H1 (cell line): ENCODE measurements at regions not wholly inside any gene's neighbourhood (a gene's known extent, or its start where the extent isn't known, plus 50 kb on each side); places are given as distances from the start of the nearest gene placed in this dataset.

Experiments
- CTCF ChIA-PET: fragments of 300-600 bp; sonication (Branson Sonifier 250); formaldehyde crosslinking; loops from one replicate; lab custom pipeline; 2021; ENCODE audit not compliant: partially characterized antibody; lab: Charles Lee
- POLR2A ChIA-PET: fragments of 300-600 bp; sonication (Branson Sonifier 250); formaldehyde crosslinking; loops from one replicate; lab custom pipeline; 2021; ENCODE audit warnings: inconsistent platforms; ENCODE audit not compliant: partially characterized antibody; lab: Charles Lee
- DNase-seq, 2 experiments: peaks; one replicate each; pipeline versions ENCODE4 v3.0.0 to v3.0.0-alpha.2; 2010 to 2022; ENCODE audit warnings: low spot score in 2 of 2, low read depth in 1 of 2, mixed read lengths in 1 of 2
- FAIRE-seq: peaks from 2 replicates; lab custom pipeline; 2011; peaks lifted over from hg19 to GRCh38; lab: Jason Lieb, UNC
- H2AFZ ChIP-seq: 2 replicates; pipeline ENCODE4 v1.8.1; 2012; ENCODE audit warnings: low read length, inconsistent platforms
- H2AK5ac ChIP-seq: 2 replicates; pipeline ENCODE4 v1.6.1; 2013; ENCODE audit warnings: low read depth, low read length
- H2BK120ac ChIP-seq: replicated peaks from 2 replicates; pipeline ENCODE3; 2013; ENCODE audit warnings: low read depth, low read length, inconsistent platforms
- H2BK12ac ChIP-seq: 2 replicates; pipeline ENCODE4 v1.6.1; 2013; ENCODE audit warnings: low read depth, low read length
- H2BK15ac ChIP-seq: 2 replicates; pipeline ENCODE4 v1.6.1; 2013; ENCODE audit warnings: low read length
- H2BK20ac ChIP-seq: 2 replicates; pipeline ENCODE4 v1.6.1; 2013; ENCODE audit warnings: low read length
- H2BK5ac ChIP-seq: 2 replicates; pipeline ENCODE4 v1.6.1; 2013; ENCODE audit warnings: low read depth, low read length
- H3K14ac ChIP-seq: 2 replicates; pipeline ENCODE4 v1.6.1; 2013; ENCODE audit warnings: inconsistent platforms; ENCODE audit not compliant: insufficient read length
- H3K18ac ChIP-seq: 2 replicates; pipeline ENCODE4 v1.6.1; 2013; ENCODE audit warnings: low read length; ENCODE audit errors: extremely low read depth
- H3K23ac ChIP-seq: 2 replicates; pipeline ENCODE4 v1.6.1; 2013; ENCODE audit warnings: inconsistent platforms; ENCODE audit not compliant: insufficient read length
- H3K23me2 ChIP-seq: 2 replicates; pipeline ENCODE4 v1.6.1; 2013; ENCODE audit warnings: low read depth, low read length
- H3K27ac ChIP-seq: 2 replicates; pipeline ENCODE4 v1.6.1; 2011; ENCODE audit warnings: low read depth, low read length, inconsistent platforms
- H3K27me3 ChIP-seq, 4 experiments: replicated peaks in 1 of 4; 1 replicate in 1 of 4; 2 replicates in 3 of 4; pipeline versions ENCODE4 v1.6.1 to v1.8.1; 2011 to 2013; ENCODE audit warnings: low read length in 3 of 4, mild to moderate bottlenecking in 3 of 4, inconsistent platforms in 2 of 4, mixed read lengths in 2 of 4, moderate library complexity in 1 of 4; ENCODE audit not compliant: control insufficient read depth in 3 of 4, insufficient read depth in 3 of 4; ENCODE audit errors: extremely low read depth in 1 of 4
- H3K36me3 ChIP-seq, 4 experiments: 2 replicates each; pipeline versions ENCODE4 v1.6.1 to v1.8.1; 2011 to 2013; ENCODE audit warnings: mild to moderate bottlenecking in 4 of 4, low read length in 3 of 4, moderate library complexity in 2 of 4, control low read depth in 1 of 4, inconsistent platforms in 1 of 4; ENCODE audit not compliant: insufficient read depth in 4 of 4, control insufficient read depth in 2 of 4
- H3K4ac ChIP-seq: replicated peaks from 2 replicates; pipeline ENCODE3; 2013; ENCODE audit warnings: low read length, low read depth, mixed read lengths, inconsistent platforms; ENCODE audit not compliant: insufficient read length
- H3K4me1 ChIP-seq, 4 experiments: replicated peaks in 1 of 4; 1 replicate in 1 of 4; 2 replicates in 3 of 4; pipeline versions ENCODE4 v1.6.1 to v1.8.1; 2011 to 2013; ENCODE audit warnings: low read length in 3 of 4, inconsistent platforms in 2 of 4, mixed read lengths in 1 of 4; ENCODE audit not compliant: insufficient read depth in 4 of 4, control insufficient read depth in 3 of 4
- H3K4me2 ChIP-seq, 2 experiments: 2 replicates each; pipeline versions ENCODE4 v1.6.1 to v1.8.1; 2011 to 2013; ENCODE audit warnings: low read depth in 2 of 2, low read length in 2 of 2, control low read depth in 1 of 2, inconsistent platforms in 1 of 2, mild to moderate bottlenecking in 1 of 2; ENCODE audit not compliant: insufficient read depth in 1 of 2
- H3K4me3 ChIP-seq, 4 experiments: fragments of 200-600, 300-600 bp in 1 of 4; sonication (generic), shearing (Covaris generic), sonication (Bioruptor Twin) in 1 of 4; 2 replicates each; pipeline versions ENCODE4 v1.5.1 to v1.8.1; 2011 to 2016; ENCODE audit warnings: low read length in 4 of 4, low read depth in 3 of 4, control low read depth in 2 of 4, inconsistent platforms in 2 of 4, mild to moderate bottlenecking in 2 of 4, mixed read lengths in 1 of 4, moderate library complexity in 1 of 4; ENCODE audit not compliant: insufficient read depth in 2 of 4; ENCODE audit errors: extremely low read depth in 1 of 4
- H3K56ac ChIP-seq: replicated peaks from 2 replicates; pipeline ENCODE3; 2013; ENCODE audit warnings: low read depth, mild to moderate bottlenecking, mixed read lengths, low read length, inconsistent platforms; ENCODE audit not compliant: insufficient read length
- H3K79me1 ChIP-seq: 2 replicates; pipeline ENCODE4 v1.6.1; 2013; ENCODE audit warnings: low read depth, low read length, control low read depth
- H3K79me2 ChIP-seq, 2 experiments: 2 replicates each; pipeline versions ENCODE4 v1.6.1 to v1.8.1; 2012 to 2013; ENCODE audit warnings: low read length in 2 of 2, mild to moderate bottlenecking in 2 of 2, inconsistent platforms in 1 of 2; ENCODE audit not compliant: insufficient read depth in 2 of 2, control insufficient read depth in 1 of 2
- H3K9ac ChIP-seq, 4 experiments: replicated peaks in 1 of 4; 1 replicate in 1 of 4; 2 replicates in 3 of 4; pipeline versions ENCODE4 v1.6.1 to v1.8.1; 2011 to 2013; ENCODE audit warnings: low read depth in 3 of 4, low read length in 3 of 4, control low read depth in 2 of 4, mild to moderate bottlenecking in 2 of 4, moderate library complexity in 2 of 4, inconsistent platforms in 1 of 4; ENCODE audit errors: extremely low read depth in 1 of 4
- H3K9me3 ChIP-seq, 2 experiments: 2 replicates each; pipeline versions ENCODE4 v1.6.1 to v1.8.1; 2012 to 2013; ENCODE audit warnings: mild to moderate bottlenecking in 2 of 2, moderate library complexity in 2 of 2, control low read depth in 1 of 2, inconsistent platforms in 1 of 2, low read depth in 1 of 2, low read length in 1 of 2, mixed read lengths in 1 of 2; ENCODE audit not compliant: insufficient read depth in 2 of 2
- H4K20me1 ChIP-seq, 2 experiments: replicated peaks in 1 of 2; 2 replicates each; pipeline versions ENCODE3 to v1.8.1; 2011 to 2013; ENCODE audit warnings: inconsistent platforms in 2 of 2, low read length in 2 of 2, mild to moderate bottlenecking in 1 of 2; ENCODE audit not compliant: insufficient read depth in 2 of 2, control insufficient read depth in 1 of 2
- H4K5ac ChIP-seq: 2 replicates; pipeline ENCODE4 v1.6.1; 2013; ENCODE audit warnings: low read length, low read depth, mixed read lengths, inconsistent platforms; ENCODE audit not compliant: insufficient read length
- H4K8ac ChIP-seq: 2 replicates; pipeline ENCODE4 v1.8.0; 2013; ENCODE audit warnings: mild to moderate bottlenecking, moderate library complexity, low read length, inconsistent platforms; ENCODE audit not compliant: insufficient read depth; ENCODE audit errors: extremely low read depth
- H4K91ac ChIP-seq: replicated peaks from 2 replicates; pipeline ENCODE3; 2013; ENCODE audit warnings: low read length, mixed read lengths, inconsistent platforms; ENCODE audit not compliant: insufficient read length
- EZH2 ChIP-seq: fragments of 200-600 bp; sonication (generic); IDR thresholded peaks from 2 replicates; pipeline ENCODE4 v1.7.1; 2012; ENCODE audit warnings: low read depth, mild to moderate bottlenecking, moderate library complexity, low read length, inconsistent platforms; ENCODE audit not compliant: severe bottlenecking
- HDAC6 ChIP-seq: IDR thresholded peaks from one replicate; pipeline ENCODE4 v1.7.1; 2012; ENCODE audit warnings: low read depth, mild to moderate bottlenecking, inconsistent platforms, low read length, moderate library complexity
- MAFK ChIP-seq: IDR thresholded peaks from 2 replicates; pipeline ENCODE4 v1.6.1; 2012; ENCODE audit warnings: low read depth, mild to moderate bottlenecking, improper control_type of control experiment, low read length
- RAD21 ChIP-seq, 2 experiments: IDR thresholded peaks in 1 of 2; conservative IDR thresholded peaks in 1 of 2; 2 replicates each; pipeline ENCODE4 v1.6.1; 2011; ENCODE audit warnings: low read depth in 2 of 2, low read length in 2 of 2, improper control_type of control experiment in 1 of 2, inconsistent platforms in 1 of 2, mild to moderate bottlenecking in 1 of 2, moderate library complexity in 1 of 2
- SRF ChIP-seq: IDR thresholded peaks from 2 replicates; pipeline ENCODE4 v1.6.1; 2011; ENCODE audit warnings: mild to moderate bottlenecking, low read depth, low read length, moderate library complexity
- WGBS, 2 experiments: shearing (Covaris generic) in 1 of 2; methylation state at CpG; one replicate each; pipeline versions ENCODE4 v1.1.6 to v1.1.7; 2013 to 2015; ENCODE audit warnings: low lambda C conversion rate in 2 of 2, mixed read lengths in 2 of 2, inconsistent platforms in 1 of 2, low coverage in 1 of 2, missing lambda C conversion rate in 1 of 2; ENCODE audit not compliant: insufficient replicate concordance in 2 of 2, insufficient coverage in 1 of 2, insufficient read length in 1 of 2; ENCODE audit errors: extremely low coverage in 1 of 2, missing lambda C conversion rate in 1 of 2; 5-methylcytosine and 5-hydroxymethylcytosine counted together

GRCh38 chr3:55161231-55161630 is 233.4 kb upstream of the LRTM1 start:
- no peak overlapping the region for H3K4me3 ChIP-seq
- H3K18ac ChIP-seq: no peak overlapping the region
- ChIA-PET POLR2A (no interaction called here), CTCF (interaction anchor here (1.6 kb wide), 1 partner anchor 14 kb away, joined by 7 read pairs; no protein-coding TSS in a partner anchor)
- H4K91ac ChIP-seq: no peak overlapping the region
- no peak overlapping the region for H4K8ac ChIP-seq
- no peak overlapping the region for H3K27ac ChIP-seq
- no peak overlapping the region for H3K14ac ChIP-seq
- H3K4ac ChIP-seq: no peak overlapping the region
- no peak overlapping the region for H2BK15ac ChIP-seq
- no peaks in the 10 kb centered on the region for H3K36me3 ChIP-seq
- no peaks in the 10 kb centered on the region for H3K9me3 ChIP-seq
- 89% methylated on average over 3 of the region's 3 CpGs; no CpG with 5 or more reads in 1 of the 2 experiments for WGBS, 2 experiments
- H2BK120ac ChIP-seq: no peak overlapping the region
- H3K4me1 ChIP-seq: no peaks in the 10 kb centered on the region
- H2BK20ac ChIP-seq: no peak overlapping the region
- no peak overlapping the region for H3K23ac ChIP-seq
- no peak overlapping the region for H4K5ac ChIP-seq
- FAIRE-seq (no peak), DNase-seq (no peak)
- H2AK5ac ChIP-seq: no peak overlapping the region
- no peaks in the 10 kb centered on the region for H3K79me1 ChIP-seq
- no peaks in the 10 kb centered on the region for H3K27me3 ChIP-seq
- no peak overlapping the region for H3K4me2 ChIP-seq
- H2AFZ ChIP-seq: no peak overlapping the region
- H3K79me2 ChIP-seq: no peaks in the 10 kb centered on the region
- no peak for TF ChIP-seq MAFK
- TF ChIP-seq SRF: no peak
- TF ChIP-seq HDAC6: no peak
- no peak for TF ChIP-seq EZH2
- TF ChIP-seq RAD21 (IDR thresholded peaks at IDR 0.05 in 1 of 2, conservative IDR thresholded peaks at IDR 0.05 in 1 of 2; ENCODE audit: low read depth in 2 of 2, low read length in 2 of 2): no peak
- no peak overlapping the region for H2BK5ac ChIP-seq
- no peaks in the 10 kb centered on the region; the same call in 1 of the 2 replicates for H3K23me2 ChIP-seq
- no peak overlapping the region for H3K9ac ChIP-seq
- no peak overlapping the region for H2BK12ac ChIP-seq
- no peaks in the 10 kb centered on the region for H4K20me1 ChIP-seq
- H3K56ac ChIP-seq: no peak overlapping the region
